ENCODE measurements at regions not wholly inside any gene's neighbourhood (a gene's known extent, or its start where the extent isn't known, plus 50 kb on each side); places are given as distances from the start of the nearest gene placed in this dataset.

DNA sequence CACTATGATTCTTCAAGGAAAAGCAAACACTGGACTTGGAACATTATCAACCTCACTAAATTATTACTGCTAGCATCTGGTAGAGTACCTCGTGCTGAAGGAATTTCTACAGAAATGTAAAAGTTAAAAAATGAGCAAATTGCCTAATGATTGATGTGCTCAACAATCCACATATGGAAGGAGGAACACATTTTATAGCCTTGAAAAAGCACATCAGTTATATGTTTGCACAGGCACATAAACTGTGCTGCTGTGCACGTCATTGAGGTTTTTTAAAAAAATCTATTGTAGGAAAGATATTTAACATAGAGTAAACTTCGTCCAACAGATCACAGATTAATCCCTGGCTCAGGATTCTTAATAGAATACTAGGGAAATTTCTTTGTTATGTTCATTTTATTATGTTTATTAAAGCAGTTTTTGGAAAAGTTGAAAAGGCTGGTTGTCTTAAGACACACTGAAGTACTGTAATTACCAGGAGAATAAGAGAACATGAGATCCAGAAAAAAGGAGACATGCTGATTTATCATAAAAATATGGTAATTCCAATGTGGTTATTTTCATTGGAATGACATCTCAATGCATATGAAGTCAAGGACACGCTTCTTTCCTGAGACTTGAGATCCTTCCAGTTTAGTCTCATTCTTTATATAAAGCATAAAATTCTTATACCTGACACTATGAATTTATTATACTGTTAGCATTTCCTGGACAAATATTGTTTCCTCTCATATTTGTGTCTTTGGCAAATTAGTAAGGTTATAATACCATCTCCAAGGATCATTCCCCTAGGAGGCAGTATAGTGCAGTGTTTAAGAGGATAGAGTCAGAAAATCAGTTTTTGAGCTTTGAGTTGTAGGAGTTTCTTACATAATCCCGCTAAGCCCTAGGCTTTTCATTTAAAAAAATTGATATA is 511.1 kb downstream of the TENT5A start:
- no peaks in the 10 kb centered on the region for H3K27me3 ChIP-seq
- H3K9me3 ChIP-seq: peaks cover 0 to 6% (median 0%) of the 10 kb centered on the region in 3 donors
- DNase-seq: no peak
- TF ChIP-seq, protein P1, sequence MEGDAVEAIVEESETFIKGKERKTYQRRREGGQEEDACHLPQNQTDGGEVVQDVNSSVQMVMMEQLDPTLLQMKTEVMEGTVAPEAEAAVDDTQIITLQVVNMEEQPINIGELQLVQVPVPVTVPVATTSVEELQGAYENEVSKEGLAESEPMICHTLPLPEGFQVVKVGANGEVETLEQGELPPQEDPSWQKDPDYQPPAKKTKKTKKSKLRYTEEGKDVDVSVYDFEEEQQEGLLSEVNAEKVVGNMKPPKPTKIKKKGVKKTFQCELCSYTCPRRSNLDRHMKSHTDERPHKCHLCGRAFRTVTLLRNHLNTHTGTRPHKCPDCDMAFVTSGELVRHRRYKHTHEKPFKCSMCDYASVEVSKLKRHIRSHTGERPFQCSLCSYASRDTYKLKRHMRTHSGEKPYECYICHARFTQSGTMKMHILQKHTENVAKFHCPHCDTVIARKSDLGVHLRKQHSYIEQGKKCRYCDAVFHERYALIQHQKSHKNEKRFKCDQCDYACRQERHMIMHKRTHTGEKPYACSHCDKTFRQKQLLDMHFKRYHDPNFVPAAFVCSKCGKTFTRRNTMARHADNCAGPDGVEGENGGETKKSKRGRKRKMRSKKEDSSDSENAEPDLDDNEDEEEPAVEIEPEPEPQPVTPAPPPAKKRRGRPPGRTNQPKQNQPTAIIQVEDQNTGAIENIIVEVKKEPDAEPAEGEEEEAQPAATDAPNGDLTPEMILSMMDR (IDR thresholded peaks at IDR 0.05): peak; percentile 39 to 49
- no peaks in the 10 kb centered on the region for H3K4me1 ChIP-seq
- no peak overlapping the region for H3K4me3 ChIP-seq
- no peak overlapping the region for H3K27ac ChIP-seq
- no peaks in the 10 kb centered on the region for H3K36me3 ChIP-seq
- intact Hi-C loops (cut with DNase I; ENCODE audit: low total_unique reads): no loop called here

DNA sequence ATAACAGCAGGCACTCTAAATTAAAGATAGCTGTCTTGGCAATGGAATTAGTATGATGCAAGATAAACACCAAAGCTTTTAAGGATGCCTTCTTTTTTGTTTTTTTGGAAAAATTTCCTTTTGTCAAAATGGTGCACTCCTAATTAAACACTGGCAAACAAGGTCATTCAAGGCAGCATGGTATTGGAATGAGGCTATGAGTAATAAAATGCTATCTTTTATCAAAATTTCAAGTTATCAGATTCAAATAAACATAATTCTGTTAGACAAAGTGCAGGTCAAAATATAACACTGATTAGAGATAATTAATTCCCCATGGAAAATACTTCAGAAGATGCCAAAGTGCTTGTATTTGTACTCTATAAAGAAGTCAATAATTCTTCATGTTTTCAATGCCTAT is 514.1 kb downstream of the TENT5A start:
- no peaks in the 10 kb centered on the region for H3K27me3 ChIP-seq

DNA sequence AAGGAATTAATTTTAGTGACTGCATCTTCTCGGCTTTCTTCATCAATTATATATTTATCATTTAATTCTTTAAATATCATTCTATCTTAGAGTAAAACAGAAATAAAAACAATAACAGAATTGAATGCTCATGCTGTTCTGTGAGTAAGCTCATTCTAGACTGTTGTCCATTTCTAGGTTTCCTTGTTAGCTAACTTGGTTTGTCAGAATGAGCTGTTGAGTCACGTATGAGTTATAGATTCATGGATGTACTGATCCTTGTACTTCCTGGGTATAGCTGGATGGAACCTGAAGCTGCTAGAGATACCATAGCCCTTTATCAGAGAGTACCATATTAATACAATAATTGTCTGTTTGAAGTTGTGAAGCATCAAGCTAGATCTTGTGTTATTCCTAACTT is 515.3 kb downstream of the TENT5A start:
- H3K36me3 ChIP-seq: no peaks in the 10 kb centered on the region
- no peaks in the 10 kb centered on the region for H3K4me1 ChIP-seq
- no peaks in the 10 kb centered on the region for H3K9me3 ChIP-seq
- H3K27ac ChIP-seq: no peak overlapping the region
- H3K27me3 ChIP-seq: no peaks in the 10 kb centered on the region
- intact Hi-C loops (cut with DNase I; ENCODE audit: low total_unique reads): no loop called here
- TF ChIP-seq, protein P1 (IDR thresholded peaks at IDR 0.05): no peak
- DNase-seq: no peak
- no peak overlapping the region for H3K4me3 ChIP-seq

More for the DNA sequence above, 514.1 kb downstream of the TENT5A start:
- intact Hi-C loops (cut with DNase I; ENCODE audit: low total_unique reads): no loop called here
- Histone ChIP-seq H3K36me3 (no peaks in the 10 kb centered on the region), H3K9me3 (no peaks in the 10 kb centered on the region), H3K4me3 (no peak overlapping the region), H3K4me1 (no peaks in the 10 kb centered on the region), H3K27ac (no peak overlapping the region)
- no peak for DNase-seq
- TF ChIP-seq, protein P1 (IDR thresholded peaks at IDR 0.05): no peak

DNA sequence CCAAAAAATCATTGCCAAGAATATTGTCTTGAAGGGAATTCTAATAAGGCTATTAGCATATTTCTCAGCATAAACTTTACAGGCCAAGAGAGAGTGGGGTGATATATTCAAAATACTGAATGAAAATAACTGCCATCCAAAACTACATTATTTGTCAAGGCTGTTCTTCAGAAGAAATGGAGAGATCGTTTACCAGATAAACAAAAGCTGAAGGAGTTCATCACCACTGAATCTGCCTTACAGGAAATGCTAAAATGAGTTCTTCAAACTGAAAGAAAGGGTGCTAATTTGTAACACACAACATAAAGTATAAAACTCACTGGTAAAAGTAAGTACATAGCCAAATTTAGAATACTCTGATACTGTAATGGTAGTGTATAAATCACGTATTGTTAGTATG is 517.0 kb downstream of the TENT5A start:
- no peak for DNase-seq
- no peaks in the 10 kb centered on the region for H3K4me1 ChIP-seq
- H3K27ac ChIP-seq: no peak overlapping the region
- no peaks in the 10 kb centered on the region for H3K9me3 ChIP-seq
- TF ChIP-seq, protein P1 (IDR thresholded peaks at IDR 0.05): no peak
- intact Hi-C loops (cut with DNase I; ENCODE audit: low total_unique reads): no loop called here
- no peaks in the 10 kb centered on the region for H3K36me3 ChIP-seq
- H3K4me3 ChIP-seq: no peak overlapping the region
- H3K27me3 ChIP-seq: no peaks in the 10 kb centered on the region

DNA sequence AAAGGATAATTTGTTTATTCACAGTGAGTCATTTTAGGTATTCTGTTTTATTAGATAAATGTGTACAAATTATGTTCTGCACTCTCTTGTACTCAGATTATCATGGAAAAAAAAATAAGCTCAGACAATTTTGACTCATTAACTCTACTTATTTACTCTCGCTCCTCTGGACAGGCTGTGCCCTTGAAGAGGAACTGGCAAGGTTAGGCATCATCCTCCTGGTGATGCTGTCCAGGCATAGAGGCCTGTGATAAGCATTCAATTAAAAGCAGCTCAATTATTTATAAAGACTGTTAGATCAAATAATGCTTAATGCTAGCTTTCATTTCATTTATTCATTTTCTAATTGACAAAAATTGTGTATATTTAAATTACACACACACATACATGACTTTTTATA is 518.5 kb downstream of the TENT5A start:
- H3K36me3 ChIP-seq: no peaks in the 10 kb centered on the region
- H3K4me3 ChIP-seq: no peak overlapping the region
- H3K4me1 ChIP-seq: peaks cover 0 to 11% (median 0%) of the 10 kb centered on the region in 4 donors
- H3K9me3 ChIP-seq: no peaks in the 10 kb centered on the region
- intact Hi-C loops (cut with DNase I; ENCODE audit: low total_unique reads): no loop called here
- DNase-seq: no peak
- no peak overlapping the region for H3K27ac ChIP-seq
- no peaks in the 10 kb centered on the region for H3K27me3 ChIP-seq
- TF ChIP-seq, protein P1 (IDR thresholded peaks at IDR 0.05): no peak
